GM18520 (cell line): ENCODE measurements at regions not wholly inside any gene's neighbourhood (a gene's known extent, or its start where the extent isn't known, plus 50 kb on each side); places are given as distances from the start of the nearest gene placed in this dataset.
"Not testable (repeated sequence)": the region's sequence is repeated elsewhere in the genome, so short reads cannot be mapped to it uniquely, and the experiment has no call there.

Experiments
- ATAC-seq: cut with Tn5 transposase; IDR thresholded peaks from one replicate; pipeline ENCODE4 v1.9.1; 2021; ENCODE audit not compliant: unreplicated experiment

- no peak for ATAC-seq
These were observed 83.9 kb upstream of the MEF2A start for GRCh38 chr15:99481951-99482230.

- no peak for ATAC-seq
These were observed 82.8 kb upstream of the MEF2A start for GRCh38 chr15:99482993-99483392.

GRCh38 chr15:99485153-99485961 is 80.4 kb upstream of the MEF2A start:
- no peak for ATAC-seq

- no peak for ATAC-seq
These were observed 79.8 kb upstream of the MEF2A start for GRCh38 chr15:99485992-99486370.

- ATAC-seq = no peak
These were observed 79.1 kb upstream of the MEF2A start for GRCh38 chr15:99486371-99487336.

GRCh38 chr15:99487337-99487730 is 78.5 kb upstream of the MEF2A start:
- no peak for ATAC-seq

GRCh38 chr15:99492275-99492674 is 73.5 kb upstream of the MEF2A start:
- no peak for ATAC-seq

- ATAC-seq = no peak
These were observed 73.1 kb upstream of the MEF2A start for GRCh38 chr15:99492716-99493115.

GRCh38 chr15:99493461-99493860 is 72.3 kb upstream of the MEF2A start:
- ATAC-seq = no peak

GRCh38 chr15:99494536-99495233 is 71.1 kb upstream of the MEF2A start:
- ATAC-seq = not testable (repeated sequence)

- no peak for ATAC-seq
These were observed 70.1 kb upstream of the MEF2A start for GRCh38 chr15:99495430-99496301.

- no peak for ATAC-seq
These were observed 69.5 kb upstream of the MEF2A start for GRCh38 chr15:99496302-99496629.

GRCh38 chr15:99502182-99502581 is 63.6 kb upstream of the MEF2A start:
- peak; percentile 71 for ATAC-seq

GRCh38 chr15:99502661-99503060 is 63.1 kb upstream of the MEF2A start:
- no peak for ATAC-seq

- ATAC-seq = no peak
These were observed 62.4 kb upstream of the MEF2A start for GRCh38 chr15:99503411-99503810.

GRCh38 chr15:99504071-99504822 is 61.5 kb upstream of the MEF2A start:
- peak; percentile 20 for ATAC-seq

GRCh38 chr15:99504823-99505551 is 60.8 kb upstream of the MEF2A start:
- ATAC-seq = peak; percentile 25

GRCh38 chr15:99506399-99506798 is 59.4 kb upstream of the MEF2A start:
- ATAC-seq = no peak

- no peak for ATAC-seq
These were observed 58.7 kb upstream of the MEF2A start for GRCh38 chr15:99507016-99507503.
